8988T (cell line): ENCODE measurements at regions not wholly inside any gene's neighbourhood (a gene's known extent, or its start where the extent isn't known, plus 50 kb on each side); places are given as distances from the start of the nearest gene placed in this dataset.
"Not testable (repeated sequence)": the region's sequence is repeated elsewhere in the genome, so short reads cannot be mapped to it uniquely, and the experiment has no call there.

ENCODE experiments used
- DNase-seq: peaks from one replicate; pipeline ENCODE4 v3.0.0; 2011

DNA sequence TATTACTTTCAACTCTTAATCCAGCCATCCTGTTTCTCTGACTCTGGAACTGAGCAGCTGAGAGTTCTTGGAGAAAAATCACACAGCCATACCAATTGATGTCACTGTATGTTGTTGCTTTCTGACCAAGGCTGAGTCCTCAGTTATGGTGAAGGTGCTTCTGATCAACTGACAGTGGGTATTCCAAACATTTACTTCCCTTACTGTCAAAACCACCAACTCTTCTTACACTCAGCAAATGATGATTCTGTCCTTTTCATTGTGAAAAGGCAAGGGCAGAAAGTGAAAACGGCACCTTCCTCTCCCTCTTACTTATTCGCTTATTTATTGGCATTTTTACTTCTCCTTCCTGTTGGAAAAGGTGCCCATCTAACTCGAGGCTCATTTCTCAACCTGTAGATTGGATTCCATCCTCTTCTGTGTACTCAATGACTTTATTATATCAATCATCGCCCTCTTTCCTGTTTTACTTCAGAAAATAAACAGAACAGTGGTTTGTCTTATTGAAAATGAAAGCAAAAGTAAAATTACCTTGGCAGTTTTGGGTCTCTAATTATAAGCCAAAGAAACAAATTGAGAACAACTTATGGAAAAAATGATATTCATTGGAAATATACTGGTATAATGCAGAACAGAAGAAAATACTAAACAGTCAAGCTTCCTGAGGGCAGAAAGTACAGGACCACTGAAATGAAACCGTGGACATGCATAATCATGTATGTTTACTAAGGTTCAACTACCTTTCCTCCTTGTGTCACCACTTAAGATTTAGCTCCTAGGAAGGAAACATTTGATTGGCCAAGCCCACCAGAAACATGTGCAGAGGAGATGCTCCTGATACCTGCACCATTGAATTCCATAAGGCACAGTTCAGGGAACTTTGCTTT, 104.5 kb upstream of the CHD1 start:
- DNase-seq, result no peak

DNA sequence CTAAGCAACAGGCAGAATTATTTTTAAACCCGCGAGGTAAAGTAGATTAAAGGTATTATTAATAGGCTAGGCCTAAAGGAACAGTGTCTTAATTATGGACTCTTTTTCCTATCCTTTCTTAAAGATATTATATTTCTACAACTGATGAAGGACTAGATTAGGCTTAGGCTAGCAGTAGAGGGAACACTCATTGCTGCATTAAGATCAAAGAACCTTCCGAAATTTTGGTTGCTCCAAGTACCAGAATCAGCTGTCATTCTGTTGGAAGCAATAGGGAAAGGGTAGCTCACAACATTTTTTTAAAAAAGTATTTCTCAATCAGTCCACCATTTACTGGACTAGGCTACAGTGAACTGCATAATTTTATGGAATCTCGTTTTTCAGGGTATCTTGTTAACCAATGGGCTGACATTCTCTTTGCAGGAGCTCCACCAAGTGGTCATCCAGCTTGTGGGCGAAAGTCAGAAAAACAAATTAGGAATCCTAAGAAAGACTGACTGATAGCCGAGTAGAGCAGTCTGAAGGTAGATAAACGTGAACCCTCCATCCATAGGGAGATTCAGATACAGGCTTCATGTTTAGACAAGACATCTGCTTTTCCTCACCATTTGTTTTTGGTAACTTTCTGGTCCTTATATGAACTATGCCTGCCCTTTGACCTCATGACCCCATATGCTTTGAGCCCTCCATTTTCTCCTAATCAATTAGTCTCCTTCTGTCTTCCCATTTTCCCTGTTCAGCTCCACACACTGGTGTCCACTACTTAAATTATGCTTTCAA, 103.6 kb upstream of the CHD1 start:
- no peak for DNase-seq

- no peak for DNase-seq
These were observed 102.2 kb upstream of the CHD1 start for GRCh38 chr5:99030906-99031440.

DNA sequence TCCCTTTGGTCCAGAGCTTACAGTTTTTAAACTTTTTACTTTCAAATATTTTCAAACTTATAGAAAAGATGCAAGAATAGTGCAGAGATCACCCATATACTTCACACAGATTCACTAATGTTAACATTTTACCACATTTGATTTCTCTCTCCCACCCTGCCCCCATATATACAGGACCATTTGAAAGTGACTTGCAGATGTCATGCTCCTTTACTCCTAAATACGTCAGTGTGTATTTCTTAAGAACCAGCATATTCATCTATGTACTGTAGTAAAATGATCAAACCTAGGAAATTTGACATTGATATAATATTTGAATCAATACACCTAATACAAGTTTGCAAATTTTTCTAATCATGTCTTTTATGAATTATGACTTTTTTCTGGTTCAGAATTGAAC, 100.4 kb upstream of the CHD1 start:
- no peak for DNase-seq

- not testable (repeated sequence) for DNase-seq
These were observed 99.4 kb upstream of the CHD1 start for GRCh38 chr5:99028170-99028569.

GRCh38 chr5:99025298-99026045, 96.7 kb upstream of the CHD1 start:
- no peak for DNase-seq

DNA sequence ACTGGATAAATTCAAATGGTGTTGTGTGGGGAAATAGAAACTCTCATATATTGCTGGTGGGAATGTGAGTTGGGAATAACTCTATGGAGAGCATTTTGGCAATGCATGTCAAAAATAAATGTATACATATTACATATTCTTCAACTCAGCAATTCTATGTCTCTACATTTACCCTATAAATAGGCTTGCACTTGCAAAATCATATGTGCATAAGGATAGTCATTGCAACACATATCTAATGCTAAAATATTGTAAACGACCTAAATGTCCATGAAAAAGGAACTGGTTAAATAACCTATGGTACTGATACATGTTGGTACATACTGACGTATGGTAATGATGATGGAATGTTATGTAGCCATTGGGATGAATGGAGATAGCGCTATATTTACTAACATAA, 94.5 kb upstream of the CHD1 start:
- DNase-seq, result no peak

- no peak for DNase-seq
These were observed 93.4 kb upstream of the CHD1 start for GRCh38 chr5:99022250-99022649.

GRCh38 chr5:99020698-99021048, 91.9 kb upstream of the CHD1 start:
- no peak for DNase-seq

DNA sequence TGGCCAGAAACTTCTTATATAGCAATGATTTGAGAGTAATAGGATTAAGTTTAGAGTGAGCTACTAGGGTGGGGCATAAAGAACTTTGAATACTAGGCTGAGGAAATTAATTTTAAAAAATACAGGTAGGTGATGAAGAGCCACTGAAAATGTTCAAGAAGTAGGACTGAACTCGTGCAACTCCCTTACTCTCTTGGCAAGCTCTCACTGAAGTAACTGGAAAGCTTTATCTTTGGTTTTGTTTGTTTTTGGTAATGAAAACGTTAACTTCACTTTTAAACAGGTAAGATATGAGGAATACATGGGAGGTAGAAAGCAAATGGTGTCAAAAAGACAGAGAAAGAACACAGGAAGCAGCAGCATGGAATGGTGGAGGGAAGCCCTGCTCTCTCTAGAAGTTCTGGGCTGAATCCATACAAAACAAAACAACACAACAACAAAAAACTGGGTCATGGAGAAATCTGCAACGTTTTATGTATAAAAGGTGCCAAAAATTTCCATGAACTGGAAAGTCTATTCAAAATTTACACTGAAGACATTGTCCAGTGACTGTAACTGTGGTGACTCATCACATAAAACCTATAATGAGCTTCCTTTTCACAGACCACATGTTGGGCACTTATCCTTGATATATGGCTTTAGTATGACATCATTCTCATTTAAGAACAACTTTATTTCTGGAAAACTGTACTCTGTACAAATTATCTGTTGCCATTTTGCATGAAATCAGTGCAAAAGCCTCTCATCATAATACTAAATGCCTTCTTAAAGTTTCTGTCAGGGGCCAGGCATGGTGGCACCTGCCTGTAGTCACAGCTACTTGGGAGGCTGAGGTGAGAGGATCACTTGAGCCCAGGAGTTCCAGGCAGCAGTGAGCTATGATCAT, 91.2 kb upstream of the CHD1 start:
- no peak for DNase-seq

DNA sequence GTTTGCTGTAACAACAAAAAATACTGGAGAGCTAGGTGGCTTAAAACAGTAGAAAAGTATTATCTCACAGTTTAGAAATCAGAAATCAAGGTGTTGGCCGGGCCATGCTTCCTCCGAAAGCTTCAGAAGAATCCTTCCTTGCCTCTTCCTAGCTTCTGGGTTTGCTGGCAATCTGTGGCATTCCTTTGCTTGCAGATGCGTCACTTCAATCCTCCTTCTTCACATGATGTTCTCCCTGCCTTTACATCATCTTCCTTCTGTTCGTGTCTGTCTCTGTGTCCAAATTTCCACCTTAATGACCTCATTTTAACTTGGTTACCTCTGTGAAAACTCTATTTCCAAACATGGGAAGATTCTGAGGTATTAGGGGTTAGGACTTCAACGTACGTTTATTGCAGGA, 90.4 kb upstream of the CHD1 start:
- DNase-seq, result no peak

DNA sequence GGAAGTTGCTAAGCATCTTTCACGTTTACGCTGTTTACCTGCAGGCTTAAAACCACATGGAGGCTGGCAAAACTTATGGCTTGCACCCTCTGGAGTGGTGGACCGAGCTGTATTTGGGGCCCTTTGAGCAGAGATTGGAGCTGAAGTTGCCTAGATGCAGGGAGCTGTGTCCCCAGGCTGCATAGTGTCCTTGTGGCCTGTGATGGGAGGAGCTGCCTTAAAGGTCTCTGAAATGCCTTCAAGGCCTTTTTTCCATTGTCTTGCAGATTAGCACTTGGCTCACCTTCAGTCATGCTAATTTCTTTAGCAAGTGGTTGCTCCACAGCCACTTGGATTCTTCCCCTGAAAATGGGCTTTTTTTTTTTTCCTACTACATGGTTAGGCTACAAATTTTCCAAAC, 81.5 kb upstream of the CHD1 start:
- DNase-seq, result no peak

- not testable (repeated sequence) for DNase-seq
These were observed 79.2 kb upstream of the CHD1 start for GRCh38 chr5:99008009-99008408.

DNA sequence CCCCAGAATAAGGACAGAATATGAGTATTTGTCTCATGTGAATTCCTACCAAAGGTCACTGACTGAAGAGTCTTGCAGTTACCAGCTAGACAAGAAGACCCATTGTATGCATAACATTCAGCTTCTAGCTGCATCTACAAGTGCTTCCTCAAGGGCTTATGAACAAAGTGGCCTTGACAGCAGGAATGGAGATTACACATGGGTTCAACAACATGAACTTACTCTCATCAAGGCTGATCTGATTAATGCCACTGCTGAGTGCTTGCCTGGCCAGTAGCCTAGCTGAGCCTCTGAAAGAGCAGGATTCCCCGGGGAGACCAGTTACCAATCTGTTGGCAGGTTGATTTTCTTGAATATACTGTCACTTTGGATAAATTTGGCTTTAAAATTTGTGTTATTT, 76.7 kb upstream of the CHD1 start:
- no peak for DNase-seq

- DNase-seq, result no peak
These were observed 76.2 kb upstream of the CHD1 start for GRCh38 chr5:99004960-99005359.

DNA sequence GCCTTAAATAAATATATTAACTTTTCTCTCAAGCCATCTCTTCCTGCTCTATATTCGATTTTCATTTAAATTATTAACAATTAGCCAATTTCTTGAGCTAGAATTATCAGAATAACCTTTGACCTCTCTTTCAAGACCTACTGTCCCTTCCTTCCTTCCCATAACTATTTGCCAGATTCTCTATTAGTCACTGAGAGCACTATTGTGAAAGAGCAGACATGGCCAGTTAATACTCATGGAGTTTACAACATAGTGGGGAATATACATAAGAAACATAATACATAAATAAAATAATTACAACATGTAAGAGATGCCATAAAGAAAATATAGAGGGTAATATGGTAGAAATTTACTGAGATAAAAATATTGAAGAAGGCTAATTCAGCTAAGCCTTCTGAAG, 72.1 kb upstream of the CHD1 start:
- no peak for DNase-seq

- no peak for DNase-seq
These were observed 71.4 kb upstream of the CHD1 start for GRCh38 chr5:99000221-99000620.

DNA sequence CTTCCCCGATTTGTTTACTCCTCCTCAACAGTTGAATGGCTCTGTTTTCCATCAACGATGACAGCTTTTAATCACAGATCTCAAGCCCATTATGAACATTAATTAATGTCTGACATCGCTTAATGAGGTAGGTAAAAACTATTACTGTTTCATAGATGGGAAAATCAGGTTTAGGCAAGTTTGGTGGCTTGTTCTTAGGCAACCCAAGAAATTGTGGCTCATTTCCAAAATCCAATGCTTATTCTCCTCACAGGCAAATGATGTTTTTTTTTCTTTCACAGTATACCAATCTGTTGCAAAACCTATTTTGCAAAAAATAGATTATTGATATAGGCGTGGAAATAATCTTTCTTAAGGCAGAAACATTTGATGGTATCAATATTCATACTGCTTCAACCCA, 70.8 kb upstream of the CHD1 start:
- no peak for DNase-seq

DNA sequence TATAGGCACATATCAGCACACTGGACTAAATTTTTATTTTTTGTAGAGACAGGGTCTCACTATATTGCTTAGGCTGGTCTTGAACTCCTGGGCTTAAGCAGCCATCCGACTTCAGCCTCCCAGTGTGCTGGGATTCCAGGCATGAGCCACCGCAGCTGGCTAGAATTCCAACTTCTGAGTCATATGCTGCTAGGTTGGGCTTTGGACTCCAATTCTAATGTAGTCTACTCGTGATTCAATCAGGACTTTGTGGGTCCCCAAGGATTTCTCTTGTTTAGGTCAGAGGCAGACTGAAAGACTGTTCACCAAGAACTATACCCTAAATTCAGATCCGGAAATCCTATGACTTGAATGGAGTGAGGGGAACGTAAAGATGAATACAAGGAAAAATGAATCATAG, 68.2 kb upstream of the CHD1 start:
- no peak for DNase-seq

DNA sequence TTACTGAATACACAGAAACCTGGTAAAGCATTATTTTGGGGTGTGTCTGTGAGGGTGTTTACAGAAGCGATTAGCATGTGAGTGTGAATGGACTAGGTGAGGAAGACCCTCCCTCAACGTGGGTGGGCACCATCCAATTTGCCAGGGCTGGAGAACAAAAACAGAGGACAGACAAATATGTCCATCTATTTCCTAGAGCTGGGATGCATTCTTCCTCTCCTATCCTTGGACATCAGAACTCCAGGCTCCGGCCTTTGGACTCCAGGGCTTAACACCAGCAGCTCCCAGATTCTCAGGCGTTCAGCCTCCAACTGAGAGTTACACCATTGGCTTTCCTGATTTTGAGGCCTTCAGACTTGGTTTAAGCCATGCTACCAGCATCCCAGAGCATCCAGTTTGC, 65.8 kb upstream of the CHD1 start:
- DNase-seq, result no peak

DNA sequence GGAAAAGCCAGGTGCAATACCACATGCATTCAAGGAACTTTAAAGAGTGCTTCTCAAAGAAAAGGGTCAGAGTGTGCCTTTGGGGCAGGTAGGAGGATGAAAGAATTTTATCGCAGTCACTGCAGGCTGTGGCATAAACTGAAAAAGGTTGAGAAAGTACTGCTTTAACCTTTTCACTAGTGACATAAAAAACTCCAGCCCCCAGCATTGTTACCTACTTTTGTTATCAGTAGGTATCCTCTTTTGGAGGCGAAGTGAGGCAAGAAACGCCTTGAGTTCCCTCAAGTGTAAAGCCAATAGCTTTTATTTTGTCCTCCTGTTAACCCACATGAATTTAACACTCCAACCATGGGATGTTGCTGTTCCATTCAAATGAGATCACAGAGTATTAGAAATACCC, 64.7 kb upstream of the CHD1 start:
- no peak for DNase-seq

DNA sequence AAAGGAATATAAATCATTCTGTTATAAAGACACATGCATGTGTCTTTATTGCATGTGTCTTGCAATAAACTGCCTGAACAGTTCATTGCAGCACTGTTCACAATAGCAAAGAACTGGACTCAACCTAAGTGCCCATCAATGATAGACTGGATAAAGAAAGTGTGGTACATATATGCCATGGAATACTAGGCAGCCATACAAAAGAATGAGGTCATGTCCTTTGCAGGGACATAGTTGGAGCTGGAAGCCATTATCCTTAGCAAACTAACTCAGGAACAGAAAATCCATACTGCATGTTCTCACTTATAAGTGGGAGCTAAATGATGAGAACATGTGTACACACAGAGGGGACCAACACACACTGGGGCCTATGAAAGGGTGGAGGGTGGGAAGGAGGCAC, 63.7 kb upstream of the CHD1 start:
- DNase-seq, result no peak
